ENCODE measurements at regions not wholly inside any gene's neighbourhood (a gene's known extent, or its start where the extent isn't known, plus 50 kb on each side); places are given as distances from the start of the nearest gene placed in this dataset.
A peak's percentile ranks its signal among the peaks of the same experiment; 100 is the strongest.

DNA sequence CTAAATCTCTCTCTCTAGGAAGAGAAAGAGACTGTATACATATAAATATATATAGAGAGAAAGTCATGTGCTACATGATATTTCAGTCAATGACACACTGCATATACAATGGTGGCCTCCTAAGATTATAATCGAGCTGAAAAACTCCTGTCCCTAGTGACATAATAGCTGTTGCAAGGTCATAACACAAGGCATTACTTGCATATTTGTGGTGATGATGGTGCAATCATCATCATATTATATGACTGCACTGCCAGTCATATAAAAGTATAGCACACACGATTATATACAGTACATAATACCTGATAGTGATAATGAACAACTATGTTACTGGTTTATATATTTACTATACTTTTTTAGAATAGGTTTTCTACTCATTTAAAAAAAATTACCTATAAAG lies 316.7 kb downstream of the FGFR2 start:
- Histone ChIP-seq H3K4me3 (no peak overlapping the region), H3K4me1 (no peaks in the 10 kb centered on the region), H3K27ac (no peak overlapping the region), H3K9me3 (no peaks in the 10 kb centered on the region), H3K36me3 (no peaks in the 10 kb centered on the region), H3K27me3 (no peaks in the 10 kb centered on the region)
- intact Hi-C loops (cut with DNase I): no loop called here
- DNase-seq (no peak), FAIRE-seq (no peak), ATAC-seq (no peak)
- 50 to 56% methylated on average over 2 of the region's 2 CpGs for WGBS, 2 donors
- no peak for TF ChIP-seq CTCF (IDR thresholded peaks at IDR 0.05)

- H3K4me1 ChIP-seq: no peaks in the 10 kb centered on the region
- H3K4me3 ChIP-seq: no peak overlapping the region
- ATAC-seq: no peak
- intact Hi-C loops (cut with DNase I): no loop called here
- H3K36me3 ChIP-seq: no peaks in the 10 kb centered on the region
- H3K9me3 ChIP-seq: no peaks in the 10 kb centered on the region
- H3K27ac ChIP-seq: no peak overlapping the region
- no peak for TF ChIP-seq CTCF (IDR thresholded peaks at IDR 0.05)
- no peak for DNase-seq
- 77 to 89% methylated on average over 3 of the region's 3 CpGs for WGBS, 2 donors
- FAIRE-seq: no peak
- no peaks in the 10 kb centered on the region for H3K27me3 ChIP-seq
These were observed 316.0 kb downstream of the FGFR2 start for GRCh38 chr10:121282264-121282663.

GRCh38 chr10:121282797-121283515 lies 315.3 kb downstream of the FGFR2 start:
- Histone ChIP-seq H3K27ac (no peak overlapping the region), H3K9me3 (no peaks in the 10 kb centered on the region), H3K36me3 (no peaks in the 10 kb centered on the region), H3K4me1 (no peaks in the 10 kb centered on the region), H3K27me3 (no peaks in the 10 kb centered on the region), H3K4me3 (no peak overlapping the region)
- FAIRE-seq: peak; percentile 5
- 87 to 91% methylated on average over 11 of the region's 11 CpGs for WGBS, 2 donors
- no peak for DNase-seq
- no peak for ATAC-seq
- intact Hi-C loops (cut with DNase I): no loop called here
- no peak for TF ChIP-seq CTCF (IDR thresholded peaks at IDR 0.05)

- no peak for TF ChIP-seq CTCF (IDR thresholded peaks at IDR 0.05)
- Histone ChIP-seq H3K27ac (no peak overlapping the region), H3K4me3 (no peak overlapping the region), H3K4me1 (no peaks in the 10 kb centered on the region), H3K9me3 (no peaks in the 10 kb centered on the region), H3K36me3 (no peaks in the 10 kb centered on the region), H3K27me3 (no peaks in the 10 kb centered on the region)
- intact Hi-C loops (cut with DNase I): no loop called here
- FAIRE-seq (no peak), ATAC-seq (peak; percentile 48 to 81 (median 63)), DNase-seq (peak in 2 of 6 donors; percentile 10 to 17)
- WGBS, 2 donors: 11 to 14% methylated on average over 4 of the region's 4 CpGs
These were observed 313.3 kb downstream of the FGFR2 start for GRCh38 chr10:121284936-121285335.

- DNase-seq (no peak), FAIRE-seq (no peak), ATAC-seq (no peak)
- Histone ChIP-seq H3K27me3 (no peaks in the 10 kb centered on the region), H3K4me1 (no peaks in the 10 kb centered on the region), H3K9me3 (no peaks in the 10 kb centered on the region), H3K36me3 (no peaks in the 10 kb centered on the region), H3K4me3 (no peak overlapping the region), H3K27ac (no peak overlapping the region)
- WGBS, 2 donors: 45 to 59% methylated on average over 5 of the region's 5 CpGs
- no peak for TF ChIP-seq CTCF (IDR thresholded peaks at IDR 0.05)
- intact Hi-C loops (cut with DNase I): no loop called here
These were observed 312.6 kb downstream of the FGFR2 start for GRCh38 chr10:121285406-121286196.
